UCSD-AML1 (cell line): ENCODE measurements at regions not wholly inside any gene's neighbourhood (a gene's known extent, or its start where the extent isn't known, plus 50 kb on each side); places are given as distances from the start of the nearest gene placed in this dataset.

Source experiments
- DNase-seq: peaks from one replicate; lab custom pipeline; 2025; ENCODE audit not compliant: unreplicated experiment; lab: John Stamatoyannopoulos, UW

- no peak for DNase-seq
Observed at GRCh38 chr5:133696782-133697507, 84.6 kb upstream of the FSTL4 start.

- no peak for DNase-seq
Observed at GRCh38 chr5:133696006-133696584, 83.8 kb upstream of the FSTL4 start.

DNA sequence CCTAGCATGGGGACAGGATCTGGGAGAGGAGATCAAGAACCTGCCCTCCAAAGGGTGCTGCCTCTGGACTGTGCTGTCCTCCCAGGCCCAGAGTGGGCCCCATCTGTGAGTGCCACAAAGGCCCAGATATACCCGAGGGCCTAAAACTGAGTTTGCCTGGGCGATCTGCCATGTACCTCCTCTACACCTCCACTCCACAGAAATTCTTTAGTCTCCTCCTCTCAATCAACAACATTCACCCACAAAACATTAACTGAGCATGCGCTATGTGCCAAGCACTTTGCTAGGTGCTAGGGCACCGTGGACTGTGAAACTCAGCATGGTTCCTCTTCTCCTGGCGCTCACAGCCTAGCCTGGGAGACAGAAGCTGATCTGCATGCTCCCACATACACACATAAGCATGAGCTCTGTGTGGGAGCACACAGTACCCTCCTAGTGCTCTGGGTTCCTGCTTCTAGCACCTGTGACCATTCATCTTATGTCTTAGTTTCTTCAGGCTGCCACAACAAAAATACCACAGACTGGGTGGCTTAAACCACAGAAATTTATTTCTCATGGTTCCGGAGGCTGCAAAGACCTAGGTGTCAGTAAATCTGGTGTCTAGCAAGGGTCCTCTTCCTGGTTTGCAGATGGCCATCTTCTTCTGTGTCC is 82.0 kb upstream of the FSTL4 start:
- DNase-seq = no peak

DNA sequence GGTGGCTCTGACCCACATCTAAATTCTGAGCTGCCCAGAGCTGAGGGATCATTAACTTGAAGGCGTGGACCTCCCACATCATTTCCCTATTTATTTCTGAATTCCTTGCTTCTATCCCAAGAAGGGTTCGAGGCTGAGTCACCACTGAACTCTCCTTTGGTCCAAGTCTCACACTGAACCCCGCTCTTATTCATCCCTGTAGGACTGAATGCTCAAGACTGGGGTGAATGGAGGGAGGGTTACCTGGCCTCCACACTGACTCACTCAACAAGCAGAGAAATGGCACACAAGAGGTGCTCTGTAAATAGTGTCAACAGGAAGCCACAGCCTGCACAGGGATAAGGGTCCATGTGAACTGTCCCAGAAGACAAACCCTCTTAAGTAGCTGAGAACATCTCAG is 79.1 kb upstream of the FSTL4 start:
- DNase-seq = no peak

DNA sequence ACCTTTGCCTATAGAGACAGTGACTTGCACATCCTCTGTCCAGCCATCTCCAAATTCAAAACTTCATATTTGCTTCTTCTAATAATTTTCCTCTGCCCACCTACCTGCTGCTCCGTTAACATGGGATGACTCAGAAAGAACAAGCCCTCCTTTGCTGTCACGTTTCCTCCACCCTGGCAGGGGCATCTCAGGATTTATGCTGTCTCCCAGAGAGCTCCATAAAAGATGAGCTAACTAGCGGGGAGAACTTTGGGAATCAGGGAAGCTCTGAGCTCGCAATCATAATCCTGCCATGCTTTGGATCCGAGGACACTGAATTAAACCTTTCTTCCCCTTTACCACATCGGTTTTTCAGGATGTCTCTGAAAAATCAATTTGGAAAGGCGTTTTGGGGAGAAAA is 78.4 kb upstream of the FSTL4 start:
- no peak for DNase-seq

DNA sequence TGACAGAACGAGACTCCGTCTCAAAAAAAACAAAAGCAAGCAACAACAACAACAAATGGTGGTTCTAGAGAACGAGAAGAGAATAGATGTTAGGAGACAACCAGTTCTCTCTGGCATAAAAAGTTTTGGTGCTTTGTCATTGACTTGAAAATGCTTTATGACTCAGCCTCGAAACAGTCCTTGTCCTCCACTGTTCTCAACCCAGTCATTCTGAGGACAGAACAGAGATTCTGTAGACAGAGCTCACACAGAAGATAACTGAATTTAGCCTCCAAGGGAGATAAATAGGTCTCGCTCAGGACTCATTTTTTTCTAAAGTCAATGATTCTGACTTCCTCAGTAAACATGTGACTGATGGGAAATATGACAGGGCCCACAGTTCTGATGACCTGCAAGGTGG is 76.0 kb upstream of the FSTL4 start:
- no peak for DNase-seq

GRCh38 chr5:133687212-133688061 is 75.1 kb upstream of the FSTL4 start:
- DNase-seq = no peak

DNA sequence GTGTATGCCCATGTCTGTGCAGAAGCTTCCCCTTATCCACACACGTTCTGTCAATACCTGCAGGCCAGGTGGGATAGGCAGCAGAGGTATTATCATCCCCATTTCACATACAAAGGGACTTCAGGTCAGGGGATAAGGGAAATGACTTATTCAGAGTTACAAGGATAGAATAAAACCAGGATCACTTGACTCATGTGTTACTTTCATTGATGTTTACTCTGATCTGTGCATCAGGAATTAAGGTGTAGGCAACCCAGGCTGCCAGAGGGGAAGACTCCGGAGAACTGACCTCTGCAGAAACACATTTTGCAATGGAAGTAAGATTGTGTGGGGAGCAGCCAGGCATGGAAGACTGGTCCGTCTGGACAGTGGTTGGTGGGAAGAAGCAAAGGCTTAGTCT is 74.2 kb upstream of the FSTL4 start:
- DNase-seq = no peak

DNA sequence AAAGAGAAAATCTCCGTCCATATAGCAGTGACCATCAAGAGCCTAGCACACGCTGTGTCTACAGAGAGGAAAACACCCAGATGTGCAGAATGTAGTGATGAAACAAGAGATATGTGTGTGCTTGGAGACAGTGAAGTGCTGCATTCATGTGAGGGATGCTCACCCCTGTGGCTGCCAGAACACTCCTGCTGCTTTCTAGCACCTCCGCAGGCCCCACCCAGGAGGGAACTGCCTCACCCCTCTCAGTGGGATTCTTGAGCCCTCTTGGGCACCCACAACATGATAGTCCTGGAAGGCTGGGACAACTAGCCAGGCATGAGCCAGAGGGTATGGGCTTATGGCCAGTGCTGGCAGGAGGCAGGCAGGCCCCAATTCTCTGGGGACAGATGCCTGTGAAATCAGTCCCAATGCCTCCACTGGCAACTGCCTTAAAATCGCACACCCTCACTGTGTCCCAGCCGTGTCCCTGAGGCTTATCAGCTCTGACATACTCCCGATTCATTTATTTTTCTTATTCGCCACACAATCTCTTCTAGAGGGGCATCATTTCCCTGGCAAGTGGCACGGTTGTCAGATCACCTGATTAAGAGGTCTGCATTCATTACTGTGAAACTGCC is 73.2 kb upstream of the FSTL4 start:
- no peak for DNase-seq

- DNase-seq = no peak
Observed at GRCh38 chr5:133683646-133684596, 71.6 kb upstream of the FSTL4 start.

DNA sequence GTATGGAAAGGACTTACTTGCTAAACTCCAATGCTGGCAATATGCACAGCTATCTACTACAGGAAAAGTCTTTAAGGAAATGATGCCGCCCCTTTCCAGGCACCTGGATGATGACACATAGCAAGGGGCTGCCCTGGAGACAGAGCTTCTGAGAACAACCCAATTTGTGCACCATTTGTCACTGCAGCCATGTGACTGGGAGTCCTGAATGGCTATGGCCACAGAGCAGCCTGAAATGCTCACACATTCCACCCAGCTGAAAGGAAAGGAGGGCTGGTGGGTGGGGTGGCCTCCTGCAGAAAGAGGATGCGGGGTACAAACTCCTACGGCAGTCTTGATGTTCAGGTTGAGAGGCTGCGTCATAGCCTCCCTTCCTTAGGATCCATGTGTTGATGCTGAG is 70.1 kb upstream of the FSTL4 start:
- no peak for DNase-seq

DNA sequence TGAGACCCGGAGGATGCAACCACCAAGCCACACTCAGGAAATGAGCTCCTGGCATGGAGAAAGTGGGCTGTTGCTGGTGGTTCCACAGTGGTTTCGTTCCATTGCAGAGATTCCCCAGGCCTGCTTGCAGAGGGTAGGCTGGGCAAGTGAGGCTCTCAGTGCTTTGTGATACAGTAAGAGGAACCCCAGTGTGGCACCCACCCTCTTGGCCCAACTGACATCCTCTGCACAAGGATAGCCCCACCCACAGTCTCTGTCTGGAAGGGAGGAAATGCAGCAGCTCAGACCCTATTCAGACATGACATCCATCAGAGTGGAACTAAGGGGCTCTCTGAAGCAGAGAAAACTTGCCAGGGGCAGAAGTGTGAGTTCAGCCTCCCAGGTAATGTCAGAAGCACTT is 69.6 kb upstream of the FSTL4 start:
- no peak for DNase-seq

DNA sequence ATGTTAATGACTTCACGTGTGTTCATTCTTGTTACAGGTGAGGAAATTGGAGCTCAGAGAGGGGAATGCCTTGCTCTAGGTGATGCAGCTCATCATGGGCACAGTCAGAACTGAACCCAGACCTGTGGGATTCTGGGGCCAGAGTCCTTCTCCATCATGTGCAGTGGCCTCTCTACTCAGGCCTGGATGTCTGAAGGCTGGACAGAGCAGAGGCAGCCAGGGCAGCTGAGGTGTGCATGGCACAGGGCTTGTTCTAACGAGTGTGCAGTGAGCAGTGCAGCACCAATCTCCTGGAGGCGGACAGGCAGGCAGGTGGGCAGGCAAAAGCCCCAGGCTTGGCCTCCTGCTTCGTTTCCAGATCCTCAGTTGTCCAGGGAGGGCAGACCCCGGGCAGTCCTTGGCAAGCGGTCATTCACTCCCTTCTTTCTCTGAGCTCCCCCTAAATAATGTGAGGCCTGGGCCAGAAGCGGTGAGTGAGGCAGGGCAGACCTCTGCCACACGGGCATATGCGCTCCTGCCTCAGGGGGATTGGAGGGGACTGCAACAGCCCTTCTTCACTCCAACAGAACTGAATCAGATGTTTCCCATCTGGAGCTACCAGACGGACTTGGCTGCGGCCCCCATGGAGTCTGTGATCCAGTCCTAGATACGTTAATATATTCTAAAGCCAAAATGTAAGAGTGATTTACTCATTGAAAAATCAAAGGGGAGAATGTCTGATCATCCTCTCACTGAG is 68.7 kb upstream of the FSTL4 start:
- DNase-seq = no peak

DNA sequence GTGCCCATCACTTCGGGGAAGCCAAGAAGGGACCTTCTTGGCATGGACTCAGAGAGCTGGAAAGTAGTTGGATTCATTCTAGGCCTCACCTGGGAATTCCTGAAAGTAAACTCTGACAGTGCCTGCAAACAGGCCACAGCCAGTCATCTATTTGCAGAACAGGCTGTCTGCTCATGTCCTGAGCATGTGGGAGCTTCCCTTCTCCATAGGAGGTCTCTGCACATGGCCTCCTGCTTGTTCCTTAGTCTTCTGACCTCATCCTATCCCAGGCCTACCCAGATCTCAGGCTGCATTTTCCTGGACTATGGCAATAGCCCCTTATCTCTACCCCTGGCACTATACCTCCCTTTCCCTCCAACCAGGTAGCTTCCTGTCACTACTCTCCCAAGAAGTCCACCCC is 67.2 kb upstream of the FSTL4 start:
- DNase-seq = no peak

- no peak for DNase-seq
Observed at GRCh38 chr5:133675376-133676154, 63.2 kb upstream of the FSTL4 start.

GRCh38 chr5:133670336-133670735 is 58.0 kb upstream of the FSTL4 start:
- no peak for DNase-seq

DNA sequence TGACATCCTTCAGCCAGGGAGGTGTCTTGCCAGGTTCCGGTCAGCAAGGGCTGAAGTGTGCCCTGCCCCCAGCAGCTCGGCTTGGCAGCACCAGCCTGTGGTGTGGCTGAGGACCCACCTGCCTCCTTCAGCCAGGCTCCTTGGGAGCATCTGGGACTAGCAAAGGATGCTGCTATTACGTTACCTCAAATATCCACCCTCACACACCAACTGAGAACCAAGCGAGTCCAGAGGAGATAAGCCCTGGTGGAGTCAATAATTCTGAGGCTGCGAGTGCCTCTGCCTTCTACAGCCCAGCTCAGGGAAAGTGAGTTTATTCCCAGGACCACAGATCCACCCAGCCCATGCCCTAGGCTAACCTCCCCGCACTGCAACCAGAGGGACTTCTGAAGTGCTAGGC is 57.1 kb upstream of the FSTL4 start:
- no peak for DNase-seq

DNA sequence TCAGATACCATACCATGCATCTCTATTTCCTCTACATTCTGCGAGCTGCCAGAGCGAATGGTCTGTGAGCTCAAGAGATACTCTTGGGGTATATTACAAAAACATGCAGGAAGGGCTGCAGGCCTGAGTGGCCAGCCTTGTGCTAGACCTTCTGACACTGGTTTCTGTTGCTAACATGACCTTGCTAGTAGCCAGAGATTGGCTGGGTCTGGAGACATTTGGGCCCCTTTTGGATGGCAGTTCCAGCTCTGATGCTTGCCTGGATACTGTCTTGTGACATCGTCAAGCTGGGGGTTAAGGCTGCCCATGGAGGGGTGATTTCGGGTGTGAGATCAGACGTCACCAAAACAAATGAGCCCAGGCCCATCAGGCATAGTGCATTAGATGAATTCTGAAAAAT is 56.1 kb upstream of the FSTL4 start:
- DNase-seq = no peak

GRCh38 chr5:133667217-133667616 is 54.9 kb upstream of the FSTL4 start:
- no peak for DNase-seq
